ENCODE measurements at regions not wholly inside any gene's neighbourhood (a gene's known extent, or its start where the extent isn't known, plus 50 kb on each side); places are given as distances from the start of the nearest gene placed in this dataset.

DNA sequence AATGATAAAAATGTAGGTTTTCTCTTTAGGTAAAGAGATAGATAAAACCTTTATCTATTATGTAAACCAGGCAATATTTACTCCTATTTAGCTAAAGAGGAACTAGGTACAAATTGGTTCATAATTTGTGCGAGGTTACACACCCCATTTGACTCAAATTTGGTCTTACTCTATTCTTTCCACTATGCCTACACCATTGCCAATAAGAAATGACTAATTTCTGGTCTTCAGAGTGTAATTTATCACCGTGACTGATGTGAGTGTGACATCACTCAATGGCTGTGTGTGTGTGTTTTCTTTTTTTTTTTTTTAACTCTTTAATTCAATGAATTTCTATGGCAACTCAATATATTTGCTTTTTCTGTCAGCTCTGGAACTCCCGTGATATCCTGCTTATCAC is 955.8 kb downstream of the TDRD15 start:
- TF ChIP-seq, protein P1, sequence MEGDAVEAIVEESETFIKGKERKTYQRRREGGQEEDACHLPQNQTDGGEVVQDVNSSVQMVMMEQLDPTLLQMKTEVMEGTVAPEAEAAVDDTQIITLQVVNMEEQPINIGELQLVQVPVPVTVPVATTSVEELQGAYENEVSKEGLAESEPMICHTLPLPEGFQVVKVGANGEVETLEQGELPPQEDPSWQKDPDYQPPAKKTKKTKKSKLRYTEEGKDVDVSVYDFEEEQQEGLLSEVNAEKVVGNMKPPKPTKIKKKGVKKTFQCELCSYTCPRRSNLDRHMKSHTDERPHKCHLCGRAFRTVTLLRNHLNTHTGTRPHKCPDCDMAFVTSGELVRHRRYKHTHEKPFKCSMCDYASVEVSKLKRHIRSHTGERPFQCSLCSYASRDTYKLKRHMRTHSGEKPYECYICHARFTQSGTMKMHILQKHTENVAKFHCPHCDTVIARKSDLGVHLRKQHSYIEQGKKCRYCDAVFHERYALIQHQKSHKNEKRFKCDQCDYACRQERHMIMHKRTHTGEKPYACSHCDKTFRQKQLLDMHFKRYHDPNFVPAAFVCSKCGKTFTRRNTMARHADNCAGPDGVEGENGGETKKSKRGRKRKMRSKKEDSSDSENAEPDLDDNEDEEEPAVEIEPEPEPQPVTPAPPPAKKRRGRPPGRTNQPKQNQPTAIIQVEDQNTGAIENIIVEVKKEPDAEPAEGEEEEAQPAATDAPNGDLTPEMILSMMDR (IDR thresholded peaks at IDR 0.05; ENCODE audit: insufficient read depth, low read length, poor library complexity, severe bottlenecking), result no peak
- no peak for TF ChIP-seq EZH2phosphoT487 (conservative IDR thresholded peaks at IDR 0.05; ENCODE audit: low read length)
